Mammary epithelial cell (primary cell): ENCODE measurements at regions not wholly inside any gene's neighbourhood (a gene's known extent, or its start where the extent isn't known, plus 50 kb on each side); places are given as distances from the start of the nearest gene placed in this dataset.

Experiments
- EZH2 ChIP-seq: IDR thresholded peaks from 2 replicates; pipeline ENCODE4 v1.6.1; 2012; ENCODE audit warnings: low read length, inconsistent platforms, borderline replicate concordance
- TF ChIP-seq, protein P1 (sequence below), 2 donors: IDR thresholded peaks in 1 of 2; conservative IDR thresholded peaks in 1 of 2; 2 replicates each; pipeline ENCODE4 v1.5.1; 2011 to 2012; ENCODE audit warnings: inconsistent platforms in 2 of 2, low read length in 2 of 2, mild to moderate bottlenecking in 2 of 2, control low read depth in 1 of 2, low read depth in 1 of 2; ENCODE audit not compliant: insufficient read depth in 1 of 2; ENCODE audit errors: extremely low read depth in 1 of 2

DNA sequence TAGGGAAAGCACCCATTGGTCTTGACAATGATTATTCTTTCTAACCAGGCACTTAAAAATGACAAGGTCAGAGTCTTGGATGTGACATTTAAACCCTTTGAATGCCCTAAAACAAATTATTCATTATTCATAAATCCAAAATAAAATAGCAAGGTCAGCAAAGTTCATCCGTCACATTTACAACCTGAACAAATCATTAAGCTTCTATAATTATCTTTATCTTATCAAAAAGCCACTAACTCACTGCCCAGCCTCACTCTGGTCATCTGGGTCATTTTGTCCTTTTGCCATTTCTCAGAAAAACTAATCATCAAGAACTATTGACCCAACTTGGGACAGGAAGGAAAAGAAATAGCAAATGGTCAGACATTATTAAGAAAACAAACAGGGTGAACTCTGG is 507.3 kb upstream of the CDH8 start:
- TF ChIP-seq, protein P1, sequence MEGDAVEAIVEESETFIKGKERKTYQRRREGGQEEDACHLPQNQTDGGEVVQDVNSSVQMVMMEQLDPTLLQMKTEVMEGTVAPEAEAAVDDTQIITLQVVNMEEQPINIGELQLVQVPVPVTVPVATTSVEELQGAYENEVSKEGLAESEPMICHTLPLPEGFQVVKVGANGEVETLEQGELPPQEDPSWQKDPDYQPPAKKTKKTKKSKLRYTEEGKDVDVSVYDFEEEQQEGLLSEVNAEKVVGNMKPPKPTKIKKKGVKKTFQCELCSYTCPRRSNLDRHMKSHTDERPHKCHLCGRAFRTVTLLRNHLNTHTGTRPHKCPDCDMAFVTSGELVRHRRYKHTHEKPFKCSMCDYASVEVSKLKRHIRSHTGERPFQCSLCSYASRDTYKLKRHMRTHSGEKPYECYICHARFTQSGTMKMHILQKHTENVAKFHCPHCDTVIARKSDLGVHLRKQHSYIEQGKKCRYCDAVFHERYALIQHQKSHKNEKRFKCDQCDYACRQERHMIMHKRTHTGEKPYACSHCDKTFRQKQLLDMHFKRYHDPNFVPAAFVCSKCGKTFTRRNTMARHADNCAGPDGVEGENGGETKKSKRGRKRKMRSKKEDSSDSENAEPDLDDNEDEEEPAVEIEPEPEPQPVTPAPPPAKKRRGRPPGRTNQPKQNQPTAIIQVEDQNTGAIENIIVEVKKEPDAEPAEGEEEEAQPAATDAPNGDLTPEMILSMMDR (conservative IDR thresholded peaks at IDR 0.05 in 1 of 2, IDR thresholded peaks at IDR 0.05 in 1 of 2; ENCODE audit: extremely low read depth in 1 of 2, insufficient read depth in 1 of 2, low read depth in 1 of 2, low read length in 2 of 2) = no peak
- no peak for TF ChIP-seq EZH2
